ENCODE measurements at regions not wholly inside any gene's neighbourhood (a gene's known extent, or its start where the extent isn't known, plus 50 kb on each side); places are given as distances from the start of the nearest gene placed in this dataset.
"Not testable (repeated sequence)": the region's sequence is repeated elsewhere in the genome, so short reads cannot be mapped to it uniquely, and the experiment has no call there.

DNA sequence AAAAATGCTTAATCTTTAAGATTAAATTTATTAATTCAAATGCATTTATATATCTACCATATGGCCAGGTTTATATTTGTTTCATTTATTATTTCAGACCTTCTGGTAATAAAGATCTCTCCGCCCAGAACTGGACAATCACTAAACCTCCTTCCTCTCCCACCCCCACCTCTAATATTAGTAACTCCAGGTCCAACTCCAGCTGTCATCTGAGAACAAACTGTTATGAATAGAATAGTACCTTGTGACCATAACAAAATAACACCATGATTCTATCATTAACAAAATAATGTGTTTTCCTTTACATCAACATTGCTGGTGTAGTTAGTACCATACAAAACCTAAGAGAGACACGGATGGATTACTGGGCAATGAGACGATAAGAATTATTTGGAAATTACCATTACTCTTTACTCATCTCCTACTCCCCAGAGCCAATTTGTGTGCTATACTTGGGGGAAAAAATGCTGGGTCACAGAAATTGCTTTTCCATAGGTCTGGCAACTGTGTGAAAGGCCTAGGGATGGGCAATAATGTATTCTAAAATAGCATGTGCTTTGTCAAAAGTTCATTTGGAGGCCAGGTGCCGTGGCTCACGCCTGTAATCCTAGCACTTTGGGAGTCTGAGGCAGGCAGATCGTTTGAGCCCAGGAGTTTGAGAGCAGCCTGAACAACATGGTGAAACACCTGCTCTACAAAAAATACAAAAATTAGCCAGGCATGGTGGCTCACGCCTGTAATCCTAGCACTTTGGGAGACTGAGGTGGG is 186.1 kb downstream of the ENC1 start:
- DNase-seq, result no peak

DNA sequence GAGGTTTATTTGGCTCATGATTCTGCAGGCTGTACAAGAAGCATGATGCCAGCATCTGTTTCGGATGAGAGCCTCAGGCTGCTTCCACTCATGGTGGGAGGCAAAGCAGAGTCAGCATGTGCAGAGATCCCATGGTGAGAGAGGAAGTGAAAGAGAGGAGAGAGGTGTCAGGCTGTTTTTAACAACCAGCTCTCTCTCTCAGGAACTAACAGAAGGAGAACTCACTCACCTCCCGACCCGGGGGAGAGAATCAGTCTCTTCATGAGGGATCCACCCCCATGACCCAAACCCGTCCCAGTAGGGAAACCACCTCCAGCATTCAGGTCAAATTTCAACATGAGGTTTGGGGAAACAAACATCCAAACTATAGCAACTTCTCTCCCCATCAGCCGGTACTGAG is 187.7 kb downstream of the ENC1 start:
- DNase-seq, result no peak

DNA sequence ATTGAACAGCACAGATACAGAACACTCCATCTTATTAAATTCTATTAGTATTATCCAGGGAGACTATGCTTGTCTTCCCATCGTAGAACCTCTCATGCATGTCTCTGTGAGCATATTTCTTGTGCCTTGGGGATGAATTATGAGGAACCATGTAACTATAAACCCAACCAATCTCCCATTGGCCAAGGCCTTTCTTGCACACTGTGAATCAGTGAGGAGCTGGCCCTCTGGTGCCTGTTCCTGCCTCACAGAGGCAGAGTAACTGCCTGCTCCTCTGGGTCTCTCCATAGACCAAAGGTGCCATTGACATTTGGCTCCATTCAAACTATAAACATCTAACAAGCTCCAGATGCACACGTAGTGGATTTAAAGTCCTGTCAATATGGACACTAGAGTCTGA is 190.4 kb downstream of the ENC1 start:
- no peak for DNase-seq

DNA sequence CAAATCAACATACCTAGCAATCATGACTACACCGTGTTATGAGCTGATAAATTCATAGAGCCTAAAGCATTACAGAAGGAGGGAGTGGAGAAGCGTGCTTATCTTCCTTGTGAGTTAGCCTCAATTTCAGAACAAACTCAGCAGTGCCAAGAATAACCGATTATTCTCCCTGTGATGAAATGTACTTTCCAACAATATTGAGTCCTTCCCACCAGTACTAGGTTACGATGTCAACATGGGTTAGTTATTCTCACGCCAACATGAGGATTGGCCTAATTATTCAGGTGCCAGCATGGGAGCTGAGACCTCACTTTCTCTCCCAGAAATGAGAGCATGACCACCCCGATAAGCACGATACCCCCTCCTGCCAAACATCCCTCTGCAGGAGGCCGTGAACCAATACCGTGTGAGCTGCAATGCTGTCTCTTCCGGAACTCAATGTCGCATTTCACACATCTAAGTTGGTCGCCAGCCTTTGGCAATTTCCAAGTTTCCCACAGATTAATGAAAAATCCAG is 193.7 kb downstream of the ENC1 start:
- no peak for DNase-seq

DNA sequence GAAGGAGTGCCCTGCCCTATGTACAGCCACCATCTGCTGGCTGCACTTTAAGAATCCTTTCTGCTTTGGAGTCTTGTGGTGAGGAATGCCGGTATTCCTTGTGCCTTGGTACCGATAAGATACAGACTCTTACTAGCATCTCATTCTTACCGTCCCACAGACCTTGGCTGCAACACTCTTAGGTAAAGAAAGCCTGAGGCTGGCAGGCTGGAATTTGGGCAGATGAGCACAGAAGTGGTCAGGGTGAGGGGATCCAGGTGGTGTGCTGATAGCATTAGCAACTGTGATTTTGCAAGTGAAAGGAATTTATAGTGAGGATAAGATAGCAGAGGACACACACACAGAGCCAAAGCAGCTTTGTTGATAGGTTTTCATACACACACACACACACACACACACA is 198.1 kb downstream of the ENC1 start:
- no peak for DNase-seq

DNA sequence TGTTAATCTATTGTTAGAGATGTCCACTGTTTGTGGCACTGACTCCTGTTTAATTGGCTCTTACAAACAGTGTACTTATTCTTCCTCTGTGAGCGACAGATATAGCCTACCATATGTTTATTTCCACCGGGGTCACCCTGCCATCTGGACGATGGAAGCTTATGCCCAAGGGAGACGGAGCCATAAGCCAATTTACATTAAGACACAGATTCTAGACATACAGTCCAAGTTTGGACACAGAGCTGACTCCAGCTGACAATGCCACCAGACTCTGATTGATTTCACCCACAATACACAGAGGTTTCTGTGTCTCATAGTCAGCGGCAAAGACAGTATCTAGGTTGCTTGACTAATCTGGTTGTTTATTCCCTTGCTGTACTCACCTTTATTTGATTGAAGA is 198.9 kb downstream of the ENC1 start:
- no peak for DNase-seq

DNA sequence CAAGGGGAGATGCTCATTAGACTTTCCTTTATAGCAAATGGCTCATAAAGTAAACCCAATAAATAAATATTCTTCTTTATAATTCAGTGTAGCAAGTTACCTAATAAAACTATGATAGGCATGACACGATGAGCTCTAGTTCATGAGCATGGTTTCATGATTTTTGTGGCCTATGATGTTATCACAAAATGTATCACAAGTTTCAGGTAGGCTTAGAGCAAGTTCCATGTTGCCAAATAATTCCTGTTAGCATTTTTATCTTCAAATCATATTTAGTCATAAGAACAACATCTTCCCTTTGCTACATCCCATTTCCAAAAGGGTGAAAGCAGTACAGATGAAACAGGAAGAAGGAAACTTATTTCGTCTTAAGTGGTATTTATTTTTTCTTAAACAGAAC is 200.2 kb downstream of the ENC1 start:
- no peak for DNase-seq

DNA sequence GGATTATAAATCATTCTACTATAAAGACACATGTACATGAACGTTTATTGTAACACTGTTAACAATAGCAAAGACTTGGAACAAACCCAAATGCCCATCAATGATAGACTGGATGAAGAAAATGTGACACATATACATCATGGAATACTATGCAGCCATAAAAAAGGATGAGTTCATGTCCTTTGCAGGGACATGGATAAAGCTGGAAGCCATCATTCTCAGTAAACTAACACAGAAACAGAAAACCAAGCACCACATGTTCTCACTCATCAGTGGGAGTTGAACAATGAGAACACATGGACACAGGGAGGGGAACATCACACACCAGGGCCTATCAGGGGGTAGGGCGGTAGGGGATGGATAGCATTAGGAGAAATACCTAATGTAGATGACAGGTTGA is 202.7 kb downstream of the ENC1 start:
- not testable (repeated sequence) for DNase-seq

DNA sequence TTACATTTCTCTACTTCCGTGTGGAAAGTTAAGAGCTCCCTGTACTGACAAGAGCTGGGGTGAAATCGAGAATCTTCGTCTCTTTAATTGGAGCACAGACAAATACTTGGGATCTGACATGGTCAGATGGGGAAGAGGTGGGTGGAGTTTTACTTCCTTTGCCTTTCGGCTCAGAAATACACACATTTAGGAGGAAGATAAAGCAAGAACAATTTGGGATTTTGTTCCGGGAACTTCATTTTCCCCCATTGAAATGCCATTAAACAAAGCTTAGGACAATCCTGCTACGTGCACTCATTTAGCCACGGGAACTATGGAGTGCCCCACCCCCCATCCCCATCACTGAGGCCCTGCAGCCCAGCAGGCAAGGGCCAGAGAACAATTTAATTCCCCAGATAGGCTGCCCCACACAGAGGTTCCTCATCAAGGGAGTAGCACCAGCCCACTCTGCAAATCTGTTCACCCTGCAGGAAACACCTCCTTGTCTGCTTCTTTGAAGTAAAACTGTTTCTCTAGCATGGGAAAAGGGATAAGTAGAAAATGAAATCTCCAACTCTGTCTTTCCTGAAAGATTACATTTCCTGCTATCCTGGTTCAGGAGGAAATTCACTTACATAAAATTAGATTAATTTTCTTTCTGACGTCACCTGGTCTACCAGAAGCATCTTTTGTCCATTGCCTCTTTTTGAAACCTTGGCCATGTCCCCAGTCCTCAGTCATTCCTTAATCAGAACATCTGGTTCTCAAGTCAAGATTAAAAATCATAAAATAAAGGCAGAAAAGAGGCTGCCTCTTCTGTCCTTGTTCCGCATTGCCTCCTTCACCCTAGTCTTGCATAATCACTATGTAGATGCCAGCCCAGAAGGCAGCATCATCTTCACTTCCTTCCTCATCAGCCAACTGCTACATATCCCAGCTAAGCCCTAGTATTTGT is 206.4 kb downstream of the ENC1 start:
- DNase-seq, result no peak

DNA sequence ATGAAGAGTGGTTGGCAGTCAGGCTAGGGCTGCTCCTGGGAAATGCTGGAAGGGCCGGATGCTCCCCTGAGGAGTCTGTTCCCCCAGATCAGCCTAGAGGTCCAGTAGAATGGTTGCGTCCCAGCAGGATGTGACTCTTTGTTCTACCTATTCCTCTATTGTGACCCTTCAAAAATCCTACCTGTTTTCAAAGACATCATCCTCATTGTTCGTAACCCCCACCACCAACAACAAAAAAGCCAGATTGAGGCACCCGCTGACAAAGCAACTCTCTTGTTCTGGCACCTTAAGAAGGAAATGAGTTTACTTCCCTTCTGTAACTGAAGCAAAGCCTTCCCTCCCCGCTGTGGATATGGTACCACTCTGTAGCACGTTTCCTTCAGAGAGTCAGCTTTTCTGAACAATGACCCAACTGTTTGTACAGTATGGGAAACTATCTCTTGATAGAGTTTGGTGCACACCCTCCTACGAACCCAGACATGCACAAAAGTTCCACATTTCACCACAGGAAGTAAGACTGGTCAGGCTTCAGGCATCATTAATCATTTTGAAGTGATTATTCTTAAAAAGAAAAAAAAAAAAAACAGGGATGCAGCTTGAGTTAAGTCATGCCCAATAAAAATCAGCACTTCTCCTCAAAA is 207.2 kb downstream of the ENC1 start:
- no peak for DNase-seq

DNA sequence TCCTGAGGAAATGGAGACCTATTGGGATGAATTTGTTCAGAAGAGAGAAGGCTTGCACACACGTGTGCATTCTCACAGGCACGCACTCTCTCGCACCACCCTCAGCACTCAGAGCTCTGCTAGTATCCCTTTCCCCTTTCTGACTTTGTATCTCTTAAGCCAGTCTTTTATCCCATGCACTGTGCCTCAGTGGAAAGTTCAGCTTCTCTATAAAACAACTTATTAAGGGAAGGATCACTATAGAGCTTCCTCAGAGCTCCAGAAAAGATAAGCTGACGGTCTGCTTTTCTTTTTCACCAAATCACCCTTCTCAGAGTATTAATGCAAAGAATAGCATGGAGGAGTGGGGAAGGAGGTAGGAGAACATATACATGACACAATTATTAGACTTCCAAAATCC is 207.8 kb downstream of the ENC1 start:
- no peak for DNase-seq

DNA sequence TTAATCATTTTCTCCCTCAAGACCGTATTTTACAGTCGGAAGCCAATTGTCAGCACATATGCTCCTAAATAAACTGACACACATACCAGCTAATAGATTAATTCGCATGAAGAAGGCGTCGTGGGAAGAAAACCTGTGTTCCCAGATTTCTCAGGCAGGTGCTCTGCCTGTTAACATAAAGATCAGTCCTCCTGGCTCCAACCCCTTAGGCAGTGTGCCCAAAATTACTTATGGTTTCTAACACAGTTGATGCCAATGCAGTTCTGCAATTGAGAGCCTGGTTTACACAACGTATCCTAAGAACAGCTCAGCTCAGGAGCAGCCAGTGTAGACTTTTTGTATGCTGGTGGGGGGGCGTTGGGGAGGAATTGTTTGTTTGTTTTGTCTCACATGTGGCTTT is 208.3 kb downstream of the ENC1 start:
- no peak for DNase-seq

DNA sequence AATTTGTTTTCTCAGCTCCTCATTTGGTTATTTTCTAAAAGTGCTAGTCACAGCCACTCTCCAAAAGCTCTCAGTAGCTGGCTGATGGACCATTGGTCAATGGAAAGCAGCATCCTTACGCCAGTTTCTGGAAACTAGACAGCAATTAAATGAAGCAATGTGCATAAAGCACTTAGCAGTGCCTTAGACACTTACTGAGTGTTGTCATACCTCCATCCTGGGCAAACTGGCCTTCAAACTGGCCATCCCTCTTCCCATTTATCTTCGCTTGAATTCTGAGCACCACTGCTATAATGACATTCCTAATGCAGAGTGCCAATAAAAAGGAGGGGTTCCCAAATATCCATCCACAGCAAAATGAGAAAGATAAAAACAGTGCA is 209.2 kb downstream of the ENC1 start:
- DNase-seq, result no peak

DNA sequence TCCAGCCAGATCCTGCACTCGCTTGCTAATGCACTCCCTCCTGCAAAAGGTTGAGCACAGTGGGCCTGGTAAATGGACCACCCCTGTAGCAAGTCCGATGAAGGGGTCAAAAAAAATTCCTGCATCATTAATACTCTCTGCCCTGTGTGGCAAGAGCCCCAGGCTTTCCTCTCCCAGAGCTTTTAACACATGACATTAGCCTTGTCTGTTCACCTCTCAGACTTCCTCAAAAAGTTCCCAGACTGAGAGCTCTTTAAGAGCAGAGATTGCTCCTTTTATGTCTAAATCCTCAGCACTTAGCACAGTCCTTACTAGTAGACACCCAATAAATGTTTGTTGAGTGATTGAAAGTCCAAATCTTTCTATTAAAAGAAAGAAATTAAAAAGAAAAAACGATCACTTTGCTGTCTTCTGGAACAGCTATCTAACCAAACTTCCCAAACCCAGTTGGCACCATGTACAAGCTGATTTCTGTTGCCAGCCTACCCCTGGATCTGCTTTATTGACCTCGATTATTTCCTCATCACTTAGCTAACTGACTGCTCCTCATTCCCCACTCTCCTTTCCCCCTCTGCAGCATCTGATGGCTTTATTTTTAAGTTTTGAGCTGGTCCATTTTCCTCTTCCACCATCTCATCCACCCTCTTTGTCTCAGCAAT is 209.8 kb downstream of the ENC1 start:
- no peak for DNase-seq

DNA sequence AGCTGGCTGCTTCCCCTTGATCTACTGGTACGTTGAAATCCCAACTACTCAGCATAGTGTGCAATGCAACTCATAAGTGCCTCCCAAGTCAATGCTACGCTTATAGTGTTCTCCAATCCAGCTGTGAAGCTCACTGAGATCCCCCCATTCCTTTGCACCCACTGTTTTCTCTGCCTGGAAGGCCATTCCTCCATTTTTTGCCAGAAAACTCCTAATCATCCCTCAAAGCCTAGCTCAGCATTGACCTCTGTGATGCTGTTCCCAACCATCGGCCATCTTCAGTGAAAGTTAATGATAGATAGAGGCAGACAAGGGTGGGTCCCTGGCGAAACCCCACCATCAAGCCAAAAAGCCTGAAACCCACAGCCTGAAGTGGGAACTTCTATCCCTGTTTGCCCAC is 211.0 kb downstream of the ENC1 start:
- DNase-seq, result no peak

DNA sequence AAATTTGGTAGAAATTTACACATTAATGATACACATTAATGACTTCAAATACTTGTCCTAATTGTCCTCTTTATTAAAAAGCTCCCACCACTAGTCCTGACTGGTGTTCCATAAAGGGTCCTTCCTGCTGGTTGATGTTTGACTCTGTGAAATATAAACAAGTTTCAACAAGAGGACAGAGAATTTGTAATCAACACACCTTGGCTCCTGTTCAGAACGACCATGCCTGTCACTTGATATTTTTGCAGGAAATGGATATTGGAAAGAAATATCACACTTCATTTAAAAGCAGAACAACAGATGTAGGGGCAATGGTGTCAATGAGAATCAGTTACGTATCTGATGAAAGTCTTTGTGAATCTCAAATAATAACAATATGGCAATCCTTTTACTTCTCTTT is 211.7 kb downstream of the ENC1 start:
- no peak for DNase-seq

DNA sequence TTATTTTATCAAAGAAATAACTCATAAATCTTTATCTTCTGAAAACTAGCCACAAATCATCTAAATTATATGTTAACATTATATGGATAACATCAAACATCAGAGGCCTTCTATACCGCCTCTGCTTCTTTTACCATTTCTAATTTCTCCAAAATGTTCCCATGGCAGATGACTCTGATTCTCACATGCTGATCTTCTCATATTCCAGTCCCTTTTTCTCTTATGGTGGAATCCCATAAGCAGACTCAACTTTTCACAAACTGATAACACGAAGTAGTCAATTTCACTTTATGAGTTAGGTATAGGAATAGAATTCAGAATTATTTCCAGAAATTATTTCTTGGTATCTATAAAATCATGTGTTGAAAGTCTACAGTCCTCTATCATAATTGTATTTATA is 212.3 kb downstream of the ENC1 start:
- no peak for DNase-seq

DNA sequence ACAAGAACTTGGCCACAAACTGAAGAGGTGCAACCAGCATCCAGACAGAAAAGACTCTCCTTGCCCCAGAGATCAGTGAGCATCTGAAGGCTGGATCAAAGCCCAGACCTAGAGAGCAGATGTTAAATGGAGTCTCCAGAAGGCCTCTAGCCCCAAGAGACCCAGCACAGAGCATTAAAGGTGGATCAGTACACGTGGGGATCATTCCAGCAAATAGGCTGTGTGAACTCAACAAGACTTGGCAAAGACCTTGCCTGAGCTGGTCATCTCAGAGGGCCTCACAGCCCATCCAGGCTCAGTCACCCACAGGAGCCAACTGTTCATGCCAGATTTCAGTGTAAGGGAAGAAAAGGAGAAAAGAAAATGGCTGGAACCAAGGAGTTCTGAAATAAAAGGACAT is 214.0 kb downstream of the ENC1 start:
- no peak for DNase-seq

DNA sequence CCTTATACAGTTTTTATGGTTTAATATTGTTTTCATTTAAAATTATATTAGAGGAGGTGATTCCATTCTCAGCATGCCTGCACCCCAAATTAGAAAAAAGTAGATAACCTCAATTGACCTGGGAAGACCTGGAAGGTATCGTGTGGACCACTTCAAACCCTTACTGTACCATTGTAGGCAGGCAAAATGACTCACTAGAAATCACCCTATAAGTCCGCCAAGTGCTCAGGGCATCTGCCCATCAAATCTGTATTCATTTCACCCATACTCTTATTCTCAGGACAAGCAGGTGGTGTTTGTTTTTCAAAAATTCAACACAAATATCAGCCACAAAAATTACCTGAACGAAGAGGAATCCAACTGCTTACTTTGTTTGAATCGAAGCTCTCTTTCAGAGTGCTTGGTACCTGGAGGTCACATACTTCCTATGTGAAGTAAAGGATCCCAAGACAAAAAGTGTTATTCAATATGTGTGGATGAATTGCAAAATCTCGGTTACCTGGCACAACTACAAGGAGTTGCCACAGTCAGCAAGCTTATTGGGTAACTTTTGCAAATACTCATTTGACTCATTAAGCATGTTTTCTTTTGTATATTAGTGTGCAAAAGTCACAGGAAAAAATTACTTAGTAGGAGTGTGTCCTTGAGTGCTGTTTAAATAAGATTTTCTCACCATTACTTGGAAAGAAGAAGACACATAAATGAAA is 216.2 kb downstream of the ENC1 start:
- DNase-seq, result no peak

DNA sequence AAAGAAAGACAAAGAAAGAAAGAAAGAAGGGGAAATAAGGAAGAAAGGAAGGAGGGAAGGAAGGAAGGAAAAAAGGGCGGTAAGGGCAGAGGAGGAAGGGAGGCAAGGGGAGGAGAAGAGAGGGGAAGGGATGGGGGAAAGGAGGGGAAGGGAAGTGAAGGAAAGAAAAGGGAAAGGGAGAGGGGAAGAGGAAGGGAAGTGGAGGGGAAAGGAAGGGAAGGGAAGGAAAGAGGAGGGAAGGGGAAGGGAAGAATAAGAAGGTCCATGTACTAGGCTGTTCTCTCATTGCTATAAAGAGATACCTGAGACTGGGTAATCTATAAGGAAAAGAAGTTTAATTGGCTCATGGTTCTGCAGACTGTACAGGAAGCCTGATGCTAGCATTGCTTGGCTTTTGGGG is 217.1 kb downstream of the ENC1 start:
- no peak for DNase-seq

DNA sequence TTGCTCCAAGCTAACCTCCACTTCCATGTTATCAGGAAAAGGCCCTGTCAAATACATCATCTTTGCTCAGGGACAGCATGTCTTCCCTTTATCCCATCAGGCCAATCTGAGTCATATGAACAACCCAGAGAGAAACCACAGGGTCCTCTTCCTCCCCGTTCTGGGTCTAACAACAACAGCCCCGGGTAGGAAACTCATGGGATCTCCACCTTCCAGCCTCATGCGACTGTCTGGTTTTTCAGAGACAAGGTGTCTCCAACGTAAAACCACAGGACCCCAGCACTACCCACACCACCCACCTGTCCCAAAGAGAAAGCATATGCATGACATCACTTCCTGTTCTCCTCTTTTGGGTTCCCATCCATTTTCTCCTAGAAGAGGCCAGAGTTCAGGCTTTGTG is 217.9 kb downstream of the ENC1 start:
- DNase-seq, result no peak

DNA sequence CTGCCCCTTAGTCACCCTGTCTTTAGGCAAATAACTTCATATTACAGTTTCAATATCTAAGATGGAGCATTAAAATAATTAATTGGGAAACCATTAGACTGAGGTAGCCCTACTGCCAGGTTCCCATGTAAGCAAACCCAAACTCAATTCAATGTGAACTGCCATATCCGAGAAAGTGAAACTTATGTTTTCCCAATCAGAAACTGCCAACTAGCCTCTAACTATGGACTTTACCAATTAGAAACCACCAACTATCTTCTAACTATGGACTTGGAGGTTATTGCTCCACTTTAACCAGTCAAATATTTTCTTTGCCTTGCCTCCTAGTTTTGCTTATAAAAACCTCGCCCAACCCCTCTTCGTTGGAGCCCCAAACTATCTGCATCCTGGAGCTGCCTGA is 218.5 kb downstream of the ENC1 start:
- DNase-seq, result no peak
